K562 (cell line): ENCODE measurements at regions not wholly inside any gene's neighbourhood (a gene's known extent, or its start where the extent isn't known, plus 50 kb on each side); places are given as distances from the start of the nearest gene placed in this dataset.

Experiments used
- ATAC-seq: fragments of 200-7000 bp; cut with Tn5 transposase; 3 replicates; pipeline ENCODE4 v1.9.1; 2020; ENCODE audit warnings: moderate library complexity
- BruUV-seq: library from RNA; stranded (reverse); fragments of 400-500 nt; replicated peaks from 2 replicates; lab custom pipeline; 2021; lab: Mats Ljungman, UMichigan
- CTCF ChIA-PET: fragments of 300-600 bp; formaldehyde crosslinking; extraction: SDS; loops from one replicate; lab custom pipeline; 2021; ENCODE audit warnings: low intra/inter-chr PET ratio; lab: Yijun Ruan, JAX
- POLR2A ChIA-PET: fragments of 300-600, 350-650 bp; sonication (Branson Sonifier 250); formaldehyde crosslinking; extraction: SDS; loops from one replicate; lab custom pipeline; 2021; ENCODE audit warnings: antibody characterized with exemption, inconsistent platforms; lab: Yijun Ruan, JAX
- DNase-seq, 4 experiments: peaks; one replicate each; pipeline versions ENCODE4 v3.0.0 to v3.0.0-alpha.2; 2011 to 2018; ENCODE audit warnings: low spot score in 3 of 4, mixed read lengths in 3 of 4; ENCODE audit errors: extremely low read depth in 1 of 4
- FAIRE-seq: peaks from 2 replicates; lab custom pipeline; 2011; peaks lifted over from hg19 to GRCh38; lab: Jason Lieb, UNC
- H2AFZ ChIP-seq: 2 replicates; pipeline ENCODE4 v1.6.0; 2011; ENCODE audit warnings: low read depth, low read length, control low read depth, inconsistent platforms
- H3K27ac ChIP-seq: fragments of 200-600 bp; 3 replicates; pipeline ENCODE4 v1.8.0; 2011; ENCODE audit warnings: low read depth, mild to moderate bottlenecking, control low read depth, inconsistent platforms, low read length, moderate library complexity, mixed read lengths; ENCODE audit errors: extremely low read depth
- H3K27me3 ChIP-seq, 2 experiments: fragments of 300-600 bp in 1 of 2; 2 replicates in 1 of 2; 3 replicates in 1 of 2; pipeline versions ENCODE4 v1.6.0 to v1.8.0; 2011; ENCODE audit warnings: inconsistent platforms in 2 of 2, low read length in 2 of 2, mild to moderate bottlenecking in 1 of 2, mixed read lengths in 1 of 2, moderate library complexity in 1 of 2; ENCODE audit not compliant: control insufficient read depth in 2 of 2, insufficient read depth in 2 of 2
- H3K36me3 ChIP-seq: fragments of 300-600 bp; 3 replicates; pipeline ENCODE4 v1.8.0; 2011; ENCODE audit warnings: mild to moderate bottlenecking, low read length, inconsistent platforms; ENCODE audit not compliant: control insufficient read depth, insufficient read depth
- H3K4me1 ChIP-seq, 2 experiments: fragments of 200-600 bp in 1 of 2; replicated peaks in 1 of 2; 2 replicates in 1 of 2; 3 replicates in 1 of 2; pipeline versions ENCODE4 v1.5.1 to v1.8.0; 2011; ENCODE audit warnings: inconsistent platforms in 2 of 2, low read length in 2 of 2, mild to moderate bottlenecking in 1 of 2, mixed read lengths in 1 of 2, moderate library complexity in 1 of 2; ENCODE audit not compliant: control insufficient read depth in 2 of 2, insufficient read depth in 2 of 2
- H3K4me2 ChIP-seq: 2 replicates; pipeline ENCODE4 v1.6.1; 2011; ENCODE audit warnings: low read length, control low read depth, inconsistent platforms, mixed read lengths; ENCODE audit not compliant: insufficient read depth
- H3K4me3 ChIP-seq: fragments of 200-600 bp; sonication (generic), shearing (Covaris generic); 2 replicates; pipeline ENCODE4 v1.5.1; 2016; ENCODE audit warnings: control low read depth, inconsistent platforms
- H3K79me2 ChIP-seq: fragments of 200-600 bp; 3 replicates; pipeline ENCODE4 v1.8.0; 2011; ENCODE audit warnings: low read length, inconsistent platforms; ENCODE audit not compliant: control insufficient read depth, insufficient read depth
- H3K9ac ChIP-seq, 2 experiments: 2 replicates each; pipeline versions ENCODE4 v1.6.0 to v1.6.1; 2011; ENCODE audit warnings: low read depth in 2 of 2, low read length in 2 of 2, control low read depth in 1 of 2, inconsistent platforms in 1 of 2, mild to moderate bottlenecking in 1 of 2, mixed read lengths in 1 of 2; ENCODE audit not compliant: insufficient read depth in 1 of 2
- H3K9me1 ChIP-seq: one replicate; pipeline ENCODE4 v1.6.0; 2011; ENCODE audit warnings: inconsistent platforms, mild to moderate bottlenecking, low read length, moderate library complexity; ENCODE audit not compliant: control insufficient read depth, insufficient read depth
- H3K9me3 ChIP-seq: replicated peaks from 2 replicates; pipeline ENCODE4 v1.5.1; 2011; ENCODE audit warnings: low read depth, low read length, inconsistent platforms; ENCODE audit not compliant: control insufficient read depth, insufficient read depth
- H4K20me1 ChIP-seq: replicated peaks from 2 replicates; pipeline ENCODE4 v1.6.1; 2011; ENCODE audit warnings: low read length, inconsistent platforms, mixed read lengths; ENCODE audit not compliant: control insufficient read depth, insufficient read depth
- CBX3 ChIP-seq, 2 experiments: IDR thresholded peaks; 1 replicate in 1 of 2; 2 replicates in 1 of 2; pipeline ENCODE4 v1.6.1; 2012; ENCODE audit warnings: inconsistent platforms in 2 of 2, low read length in 2 of 2, borderline replicate concordance in 1 of 2, control low read depth in 1 of 2
- HOMEZ ChIP-seq: fragments of 250-450 bp; sonication (Bioruptor Pico); IDR thresholded peaks from 2 replicates; pipeline ENCODE4 v1.4.0; 2020; ENCODE audit warnings: mild to moderate bottlenecking, moderate library complexity
- MAFF ChIP-seq: IDR thresholded peaks from 2 replicates; pipeline ENCODE4 v1.6.1; 2012; ENCODE audit warnings: low read length, improper control_type of control experiment
- MYNN ChIP-seq, 2 experiments: sonication (generic); formaldehyde crosslinking in 1 of 2; IDR thresholded peaks; 2 replicates each; pipeline versions ENCODE4 v1.5.0 to v1.6.1; 2016 to 2020; ENCODE audit warnings: antibody characterized with exemption in 1 of 2, missing genetic modification reagents in 1 of 2
- RAD51 ChIP-seq: fragments of 450-650 bp; IDR thresholded peaks from 2 replicates; pipeline ENCODE4 v1.7.1; 2016; ENCODE audit warnings: low read depth, mild to moderate bottlenecking, borderline replicate concordance
- SUPT5H ChIP-seq: fragments of 450-650 bp; IDR thresholded peaks from 2 replicates; pipeline ENCODE4 v1.6.1; 2016
- ZNF354B ChIP-seq: fragments of 250-450 bp; sonication (Bioruptor Pico); IDR thresholded peaks from 2 replicates; pipeline ENCODE4 v1.4.0; 2020
- ZNF551 ChIP-seq: fragments of 250-450 bp; sonication (Bioruptor Pico); IDR thresholded peaks from 2 replicates; pipeline ENCODE4 v1.5.0; 2021; ENCODE audit warnings: mild to moderate bottlenecking, moderate library complexity
- ZNF717 ChIP-seq: fragments of 250-450 bp; sonication (Bioruptor Pico); IDR thresholded peaks from 2 replicates; pipeline ENCODE4 v1.5.0; 2021
- WGBS: fragments of 100-300 bp; shearing (Covaris generic); methylation state at CpG from one replicate; pipeline ENCODE4 v1.1.6; 2016; ENCODE audit warnings: low coverage, mixed read lengths; ENCODE audit not compliant: insufficient coverage; ENCODE audit errors: missing lambda C conversion rate; 5-methylcytosine and 5-hydroxymethylcytosine counted together
- in situ Hi-C: fragments of 300-500 bp; cut with MboI; formaldehyde crosslinking; loops from 4 replicates; pipeline ENCODE4 v1.15.0; 2018; ENCODE audit warnings: inconsistent platforms, mixed read lengths
- intact Hi-C: fragments of 100-400 bp; cut with micrococcal nuclease; formaldehyde crosslinking; loops from 2 replicates; pipeline ENCODE4 v1.14.2; 2022
- TF ChIP-seq, protein P1 (sequence below): fragments of 250-450 bp; sonication (Bioruptor Pico); IDR thresholded peaks from 2 replicates; pipeline ENCODE4 v1.4.0; 2020; ENCODE audit warnings: borderline replicate concordance

DNA sequence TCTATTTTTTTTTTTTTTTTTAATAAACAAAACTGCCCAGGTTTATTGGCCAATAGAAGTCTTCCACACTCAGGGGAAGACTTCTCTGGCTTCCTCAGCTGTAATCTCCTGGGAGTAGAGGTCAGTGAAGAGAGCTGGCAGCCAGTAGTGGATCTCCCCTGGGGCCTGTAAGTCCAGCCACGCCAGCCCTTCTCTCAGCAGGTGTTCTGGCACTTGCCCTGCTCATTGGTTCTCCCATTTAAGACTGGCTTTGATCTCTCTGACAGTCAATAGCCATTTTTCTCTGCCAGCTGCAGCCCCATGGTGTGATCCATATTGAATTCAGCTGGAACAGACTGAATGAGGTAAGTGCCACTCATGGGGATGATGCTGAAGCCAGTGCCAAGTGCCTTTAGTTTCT is 170.6 kb upstream of the SPHKAP start:
- H4K20me1 ChIP-seq: no peaks in the 10 kb centered on the region
- ATAC-seq (no peak), FAIRE-seq (no peak), DNase-seq (no peak)
- BruUV-seq: no TSS peak
- 0% methylated on average over 1 of the region's 1 CpG for WGBS
- H3K79me2 ChIP-seq: no peaks in the 10 kb centered on the region
- H3K27me3 ChIP-seq: no peaks in the 10 kb centered on the region
- TF ChIP-seq ZNF354B: no peak
- TF ChIP-seq MAFF: no peak
- TF ChIP-seq ZNF551 (CRISPR knock-in tag): no peak
- no peak for TF ChIP-seq HOMEZ (CRISPR knock-in tag)
- no peak for TF ChIP-seq CBX3 (IDR thresholded peaks at IDR 0.05; ENCODE audit: borderline replicate concordance in 1 of 2, low read length in 2 of 2)
- TF ChIP-seq, protein P1, sequence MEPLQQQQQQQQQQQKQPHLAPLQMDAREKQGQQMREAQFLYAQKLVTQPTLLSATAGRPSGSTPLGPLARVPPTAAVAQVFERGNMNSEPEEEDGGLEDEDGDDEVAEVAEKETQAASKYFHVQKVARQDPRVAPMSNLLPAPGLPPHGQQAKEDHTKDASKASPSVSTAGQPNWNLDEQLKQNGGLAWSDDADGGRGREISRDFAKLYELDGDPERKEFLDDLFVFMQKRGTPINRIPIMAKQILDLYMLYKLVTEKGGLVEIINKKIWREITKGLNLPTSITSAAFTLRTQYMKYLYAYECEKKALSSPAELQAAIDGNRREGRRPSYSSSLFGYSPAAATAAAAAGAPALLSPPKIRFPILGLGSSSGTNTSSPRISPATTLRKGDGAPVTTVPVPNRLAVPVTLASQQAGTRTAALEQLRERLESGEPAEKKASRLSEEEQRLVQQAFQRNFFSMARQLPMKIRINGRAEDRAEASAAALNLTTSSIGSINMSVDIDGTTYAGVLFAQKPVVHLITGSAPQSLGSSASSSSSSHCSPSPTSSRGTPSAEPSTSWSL (CRISPR knock-in tag): no peak
- TF ChIP-seq SUPT5H: no peak
- TF ChIP-seq ZNF717 (CRISPR knock-in tag): no peak
- no peak for TF ChIP-seq RAD51
- TF ChIP-seq MYNN (IDR thresholded peaks at IDR 0.05): no peak
- no peak for TF ChIP-seq MYNN (CRISPR knock-in tag; IDR thresholded peaks at IDR 0.05)
- CTCF ChIA-PET: no interaction called here
- H3K9ac ChIP-seq: no peak overlapping the region
- H3K9me1 ChIP-seq: no peaks in the 10 kb centered on the region
- H3K4me2 ChIP-seq: no peak overlapping the region
- no peaks in the 10 kb centered on the region for H3K9me3 ChIP-seq
- in situ Hi-C loops: no loop called here
- H2AFZ ChIP-seq: no peak overlapping the region
- intact Hi-C loops: no loop called here
- H3K27ac ChIP-seq: no peak overlapping the region
- H3K4me3 ChIP-seq: no peak overlapping the region
- H3K4me1 ChIP-seq: no peaks in the 10 kb centered on the region
- POLR2A ChIA-PET: no interaction called here
- H3K36me3 ChIP-seq: no peaks in the 10 kb centered on the region
